ENCODE measurements at regions not wholly inside any gene's neighbourhood (a gene's known extent, or its start where the extent isn't known, plus 50 kb on each side); places are given as distances from the start of the nearest gene placed in this dataset.

- Histone ChIP-seq H3K27me3 (ENCODE audit: low read depth) (peaks cover 64% of the 10 kb centered on the region), H3K4me3 (peak overlapping the region; percentile 20), H3K27ac (replicated peaks) (no peak overlapping the region), H3K36me3 (no peaks in the 10 kb centered on the region), H3K9me3 (replicated peaks) (no peaks in the 10 kb centered on the region), H3K4me1 (no peaks in the 10 kb centered on the region)
- peak; percentile 74 for TF ChIP-seq CTCF (IDR thresholded peaks at IDR 0.05; ENCODE audit: borderline replicate concordance)
- DNase-seq: peak; percentile 33
- intact Hi-C loops (cut with micrococcal nuclease): no loop called here
These were observed 98.4 kb upstream of the HABP2 start for GRCh38 chr10:113454341-113455061.

DNA sequence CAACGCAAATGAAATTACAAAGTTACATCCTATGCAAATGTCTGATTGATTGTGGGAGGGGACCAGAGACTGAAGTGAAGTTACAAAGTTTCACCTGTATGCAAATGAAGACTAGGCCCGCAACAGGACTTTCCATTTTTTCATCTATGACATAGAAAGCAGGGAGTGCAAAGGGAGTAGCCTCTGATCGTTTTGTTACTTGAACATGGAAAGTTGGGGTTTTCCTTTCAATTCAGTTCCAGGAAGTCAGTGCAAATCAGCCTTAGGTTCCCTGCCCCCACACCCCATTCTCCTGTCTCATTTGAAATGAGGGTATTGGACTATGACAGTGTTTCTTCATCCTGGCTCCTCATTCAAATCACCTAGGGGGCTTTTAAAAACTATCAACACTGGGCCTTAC lies 96.9 kb upstream of the HABP2 start:
- intact Hi-C loops (cut with micrococcal nuclease): no loop called here
- Histone ChIP-seq H3K9me3 (replicated peaks) (no peaks in the 10 kb centered on the region), H3K4me1 (no peaks in the 10 kb centered on the region), H3K36me3 (no peaks in the 10 kb centered on the region), H3K27me3 (ENCODE audit: low read depth) (peaks cover 52% of the 10 kb centered on the region), H3K27ac (replicated peaks) (no peak overlapping the region), H3K4me3 (no peak overlapping the region)
- no peak for DNase-seq
- TF ChIP-seq CTCF (IDR thresholded peaks at IDR 0.05; ENCODE audit: borderline replicate concordance): no peak

- H3K4me3 ChIP-seq: no peak overlapping the region
- H3K4me1 ChIP-seq: no peaks in the 10 kb centered on the region
- no peak for TF ChIP-seq CTCF (IDR thresholded peaks at IDR 0.05; ENCODE audit: borderline replicate concordance)
- no peaks in the 10 kb centered on the region for H3K9me3 ChIP-seq (replicated peaks)
- H3K36me3 ChIP-seq: no peaks in the 10 kb centered on the region
- intact Hi-C loops (cut with micrococcal nuclease): no loop called here
- H3K27me3 ChIP-seq (ENCODE audit: low read depth): peaks cover 44% of the 10 kb centered on the region
- no peak overlapping the region for H3K27ac ChIP-seq (replicated peaks)
- no peak for DNase-seq
These were observed 96.1 kb upstream of the HABP2 start for GRCh38 chr10:113456741-113457140.

- H3K27me3 ChIP-seq (ENCODE audit: low read depth): peaks cover 42% of the 10 kb centered on the region
- intact Hi-C loops (cut with micrococcal nuclease): no loop called here
- no peak for TF ChIP-seq CTCF (IDR thresholded peaks at IDR 0.05; ENCODE audit: borderline replicate concordance)
- H3K4me3 ChIP-seq: no peak overlapping the region
- H3K4me1 ChIP-seq: no peaks in the 10 kb centered on the region
- DNase-seq: no peak
- no peaks in the 10 kb centered on the region for H3K36me3 ChIP-seq
- no peaks in the 10 kb centered on the region for H3K9me3 ChIP-seq (replicated peaks)
- no peak overlapping the region for H3K27ac ChIP-seq (replicated peaks)
These were observed 95.4 kb upstream of the HABP2 start for GRCh38 chr10:113457408-113457807.

GRCh38 chr10:113458451-113458850 lies 94.4 kb upstream of the HABP2 start:
- intact Hi-C loops (cut with micrococcal nuclease): no loop called here
- TF ChIP-seq CTCF (IDR thresholded peaks at IDR 0.05; ENCODE audit: borderline replicate concordance): no peak
- Histone ChIP-seq H3K36me3 (no peaks in the 10 kb centered on the region), H3K9me3 (replicated peaks) (no peaks in the 10 kb centered on the region), H3K4me3 (no peak overlapping the region), H3K4me1 (no peaks in the 10 kb centered on the region), H3K27ac (replicated peaks) (no peak overlapping the region), H3K27me3 (ENCODE audit: low read depth) (peaks cover 38% of the 10 kb centered on the region)
- DNase-seq: no peak

All from left ventricle myocardium inferior (tissue), 1 donor.